Left lung (tissue), 4 donors: ENCODE measurements at regions not wholly inside any gene's neighbourhood (a gene's known extent, or its start where the extent isn't known, plus 50 kb on each side); places are given as distances from the start of the nearest gene placed in this dataset.
A peak's percentile ranks its signal among the peaks of the same experiment; 100 is the strongest.
"Not testable (repeated sequence)": the region's sequence is repeated elsewhere in the genome, so short reads cannot be mapped to it uniquely, and the experiment has no call there.

Experiments used
- ATAC-seq: fragments of 200-7000 bp; cut with Tn5 transposase; one replicate; pipeline ENCODE4 v1.9.1; 2020; ENCODE audit warnings: moderate library complexity
- DNase-seq, 4 donors: peaks; one replicate each; pipeline ENCODE4 v3.0.0-alpha.2; 2013 to 2020
- H3K27ac ChIP-seq, 2 donors: fragments of 200-600 bp; sonication (generic) in 1 of 2; one replicate each; pipeline versions ENCODE4 v1.5.0 to v1.8.0; 2020 to 2021
- H3K27me3 ChIP-seq, 2 donors: fragments of 200-600 bp; sonication (generic) in 1 of 2; one replicate each; pipeline versions ENCODE4 v1.5.0 to v1.8.0; 2020 to 2021
- H3K36me3 ChIP-seq, 2 donors: fragments of 200-600 bp; sonication (generic) in 1 of 2; one replicate each; pipeline versions ENCODE4 v1.5.0 to v1.8.0; 2020 to 2021
- H3K4me1 ChIP-seq, 2 donors: fragments of 200-600 bp; one replicate each; pipeline ENCODE4 v1.8.0; 2021
- H3K4me3 ChIP-seq, 2 donors: fragments of 200-600 bp; sonication (generic) in 1 of 2; one replicate each; pipeline versions ENCODE4 v1.5.0 to v1.8.0; 2020 to 2021; ENCODE audit warnings: mild to moderate bottlenecking in 1 of 2
- H3K9me3 ChIP-seq, 2 donors: fragments of 200-600 bp; sonication (generic) in 1 of 2; one replicate each; pipeline versions ENCODE4 v1.5.0 to v1.8.0; 2020 to 2021
- CTCF ChIP-seq, 2 donors: fragments of 200-600 bp; sonication (generic) in 1 of 2; IDR thresholded peaks; one replicate each; pipeline versions ENCODE4 v1.5.0 to v1.8.0; 2021; ENCODE audit warnings: antibody characterized with exemption in 2 of 2
- intact Hi-C, 2 donors: fragments of 100-400 bp; cut with DNase I; formaldehyde crosslinking; loops; one replicate each; pipeline versions ENCODE4 v1.11.2 to v1.14.2; 2022
- donor health status: DM: no; HTN: yes; CAD: no.
- donor health status: DM: no; HTN: no; CAD: no.

DNA sequence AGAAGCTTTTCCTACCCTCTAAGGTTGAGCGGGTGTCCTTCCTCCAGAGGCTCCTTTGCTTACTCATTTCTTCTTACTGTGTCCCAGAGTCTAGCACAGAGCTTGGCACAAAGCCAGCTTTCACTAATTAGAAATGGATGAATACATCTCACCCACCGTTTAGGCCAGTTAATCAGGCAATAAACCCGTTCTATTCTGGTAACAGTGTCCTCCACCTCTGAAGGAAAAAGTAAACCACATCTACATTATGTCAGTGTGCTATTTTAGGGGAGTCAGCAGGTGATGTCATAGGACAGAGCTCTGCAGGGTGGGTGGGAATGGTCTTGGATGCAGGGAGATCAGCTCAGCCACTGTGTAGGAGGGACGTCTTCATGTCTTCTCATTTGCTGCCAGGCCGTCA is 109.2 kb downstream of the OSTF1 start:
- no peak overlapping the region for H3K27ac ChIP-seq
- H3K4me3 ChIP-seq, result no peak overlapping the region
- no peak for ATAC-seq
- no peaks in the 10 kb centered on the region for H3K36me3 ChIP-seq
- intact Hi-C loops, result no loop called here
- no peak for TF ChIP-seq CTCF (IDR thresholded peaks at IDR 0.05)
- DNase-seq, result no peak
- H3K9me3 ChIP-seq, result no peaks in the 10 kb centered on the region
- no peaks in the 10 kb centered on the region for H3K4me1 ChIP-seq
- no peaks in the 10 kb centered on the region for H3K27me3 ChIP-seq

- Histone ChIP-seq H3K27ac (no peak overlapping the region), H3K4me1 (no peaks in the 10 kb centered on the region), H3K27me3 (no peaks in the 10 kb centered on the region), H3K9me3 (no peaks in the 10 kb centered on the region), H3K4me3 (no peak overlapping the region), H3K36me3 (no peaks in the 10 kb centered on the region)
- intact Hi-C loops, result no loop called here
- no peak for TF ChIP-seq CTCF (IDR thresholded peaks at IDR 0.05)
- DNase-seq (peak in 1 of 4 donors; percentile 47), ATAC-seq (no peak)
Measured at GRCh38 chr9:75198436-75198835, 110.1 kb downstream of the OSTF1 start.

DNA sequence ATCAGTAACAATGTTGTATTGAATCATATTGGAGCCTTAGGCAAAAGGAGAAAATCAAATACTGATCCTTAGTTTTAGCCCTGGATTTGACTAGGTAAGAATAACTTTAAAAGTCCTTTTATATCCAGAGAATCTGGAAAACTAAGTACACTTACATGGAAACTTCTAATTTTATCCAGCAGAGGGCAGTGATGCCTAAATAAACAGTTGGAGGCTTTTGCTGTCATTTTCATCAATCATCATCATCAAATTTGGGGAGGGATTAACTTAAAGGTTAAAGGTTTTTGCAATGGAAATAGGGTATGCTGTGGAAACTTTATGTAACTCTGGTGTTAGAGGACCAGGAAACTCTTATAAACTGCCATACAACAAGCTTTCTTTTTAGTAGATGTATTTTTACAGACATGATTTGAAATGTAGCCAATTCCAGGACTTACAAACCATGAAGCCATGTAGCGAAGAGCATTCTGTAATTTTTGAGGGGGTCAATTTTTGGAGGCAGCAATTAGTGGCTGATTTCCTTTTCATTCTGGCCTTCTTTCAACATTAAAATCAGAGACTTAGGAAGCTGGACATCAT is 112.7 kb downstream of the OSTF1 start:
- no peaks in the 10 kb centered on the region for H3K4me1 ChIP-seq
- intact Hi-C loops, result loop anchor here in 1 of 2 donors (10.0 kb wide), 1 partner anchor 664 kb away; no protein-coding TSS in a partner anchor
- H3K36me3 ChIP-seq, result no peaks in the 10 kb centered on the region
- no peak overlapping the region for H3K4me3 ChIP-seq
- ATAC-seq, result peak; percentile 85
- H3K9me3 ChIP-seq, result no peaks in the 10 kb centered on the region
- H3K27me3 ChIP-seq, result no peaks in the 10 kb centered on the region
- H3K27ac ChIP-seq, result no peak overlapping the region
- peak; percentile 38 to 51 for TF ChIP-seq CTCF (IDR thresholded peaks at IDR 0.05)
- DNase-seq, result peak in 2 of 4 donors; percentile 32 to 36

GRCh38 chr9:75201480-75202209 is 113.3 kb downstream of the OSTF1 start:
- no peaks in the 10 kb centered on the region for H3K9me3 ChIP-seq
- intact Hi-C loops, result loop anchor here in 1 of 2 donors (10.0 kb wide), 1 partner anchor 663 kb away; no protein-coding TSS in a partner anchor
- H3K36me3 ChIP-seq, result no peaks in the 10 kb centered on the region
- H3K27me3 ChIP-seq, result no peaks in the 10 kb centered on the region
- no peak for TF ChIP-seq CTCF (IDR thresholded peaks at IDR 0.05)
- H3K4me3 ChIP-seq, result no peak overlapping the region
- DNase-seq, result no peak
- peak; percentile 94 for ATAC-seq
- no peak overlapping the region for H3K27ac ChIP-seq
- no peaks in the 10 kb centered on the region for H3K4me1 ChIP-seq

- H3K36me3 ChIP-seq, ATAC-seq, H3K27me3 ChIP-seq, H3K9me3 ChIP-seq, H3K4me1 ChIP-seq, H3K4me3 ChIP-seq, DNase-seq, H3K27ac ChIP-seq: not testable (repeated sequence)
- intact Hi-C loops, result loop anchor here in 1 of 2 donors (10.0 kb wide), 1 partner anchor 657 kb away; no protein-coding TSS in a partner anchor
Measured at GRCh38 chr9:75207997-75208396, 119.7 kb downstream of the OSTF1 start.
